22Rv1 (cell line): ENCODE measurements at regions not wholly inside any gene's neighbourhood (a gene's known extent, or its start where the extent isn't known, plus 50 kb on each side); places are given as distances from the start of the nearest gene placed in this dataset.

Experiments
- CTCF ChIP-seq: fragments of 450-650 bp; IDR thresholded peaks from 2 replicates; pipeline ENCODE4 v1.5.1; 2017; ENCODE audit warnings: mild to moderate bottlenecking
- ZFX ChIP-seq: fragments of 450-650 bp; IDR thresholded peaks from 2 replicates; pipeline ENCODE4 v1.6.1; 2017; ENCODE audit warnings: antibody characterized with exemption, borderline replicate concordance

GRCh38 chr2:9767656-9768281 is 75.5 kb upstream of the TAF1B start:
- TF ChIP-seq CTCF (no peak), ZFX (no peak)
